ENCODE measurements at regions not wholly inside any gene's neighbourhood (a gene's known extent, or its start where the extent isn't known, plus 50 kb on each side); places are given as distances from the start of the nearest gene placed in this dataset.
"Not testable (repeated sequence)": the region's sequence is repeated elsewhere in the genome, so short reads cannot be mapped to it uniquely, and the experiment has no call there.

DNA sequence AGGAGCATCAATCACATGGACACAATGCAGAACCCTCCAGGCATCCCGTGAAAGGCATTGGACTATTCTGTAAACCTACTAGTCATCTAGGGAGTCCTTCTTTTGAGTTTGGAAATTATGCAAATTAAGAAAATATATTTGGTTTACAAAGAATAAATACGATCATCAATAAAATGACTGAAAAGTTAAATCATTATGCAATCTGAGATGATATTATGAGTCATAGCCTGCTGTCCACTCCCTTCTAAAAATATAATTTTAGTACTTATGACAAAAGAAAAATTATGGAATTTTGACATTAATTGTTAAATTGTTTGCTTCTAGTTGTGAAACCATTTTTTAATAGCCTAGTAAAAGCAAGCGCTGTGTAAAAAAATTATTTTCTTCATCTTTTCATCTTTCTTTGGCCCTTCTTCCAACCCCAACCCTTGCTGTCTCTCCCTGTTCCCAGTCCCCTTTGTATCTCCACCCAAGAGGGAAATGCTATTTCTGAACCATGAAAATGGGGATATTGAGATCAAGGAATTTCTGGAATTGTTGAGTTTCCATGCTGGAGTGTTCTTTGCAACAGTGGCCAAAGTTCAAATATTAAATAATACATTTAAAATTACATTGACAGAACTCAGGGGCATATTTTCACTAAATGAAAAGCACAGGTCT lies 599.8 kb downstream of the COL12A1 start:
- H3K27me3 Mint-ChIP-seq, result no peaks in the 10 kb centered on the region
- ATAC-seq, result no peak
- H3K4me1 Mint-ChIP-seq, result no peaks in the 10 kb centered on the region
- no peak for DNase-seq
- ChIA-PET CTCF (no interaction called here), POLR2A (no interaction called here)
- intact Hi-C loops (cut with DNase I, micrococcal nuclease), result no loop called here
- H3K4me3 Mint-ChIP-seq, result no peak overlapping the region
- no peaks in the 10 kb centered on the region for H3K36me3 Mint-ChIP-seq (ENCODE audit: low read depth)
- no peak overlapping the region for H3K27ac Mint-ChIP-seq
- no peaks in the 10 kb centered on the region for H3K9me3 Mint-ChIP-seq (ENCODE audit: low read depth)

- Mint-ChIP-seq H3K4me1 (no peaks in the 10 kb centered on the region), H3K9me3 (ENCODE audit: low read depth) (no peaks in the 10 kb centered on the region), H3K27ac (no peak overlapping the region), H3K4me3 (no peak overlapping the region), H3K36me3 (ENCODE audit: low read depth) (no peaks in the 10 kb centered on the region), H3K27me3 (no peaks in the 10 kb centered on the region)
- ChIA-PET POLR2A (no interaction called here), CTCF (no interaction called here)
- ATAC-seq, result no peak
- no peak for DNase-seq
- intact Hi-C loops (cut with DNase I, micrococcal nuclease), result no loop called here
Measured at GRCh38 chr6:74604279-74604678, 601.6 kb downstream of the COL12A1 start.

DNA sequence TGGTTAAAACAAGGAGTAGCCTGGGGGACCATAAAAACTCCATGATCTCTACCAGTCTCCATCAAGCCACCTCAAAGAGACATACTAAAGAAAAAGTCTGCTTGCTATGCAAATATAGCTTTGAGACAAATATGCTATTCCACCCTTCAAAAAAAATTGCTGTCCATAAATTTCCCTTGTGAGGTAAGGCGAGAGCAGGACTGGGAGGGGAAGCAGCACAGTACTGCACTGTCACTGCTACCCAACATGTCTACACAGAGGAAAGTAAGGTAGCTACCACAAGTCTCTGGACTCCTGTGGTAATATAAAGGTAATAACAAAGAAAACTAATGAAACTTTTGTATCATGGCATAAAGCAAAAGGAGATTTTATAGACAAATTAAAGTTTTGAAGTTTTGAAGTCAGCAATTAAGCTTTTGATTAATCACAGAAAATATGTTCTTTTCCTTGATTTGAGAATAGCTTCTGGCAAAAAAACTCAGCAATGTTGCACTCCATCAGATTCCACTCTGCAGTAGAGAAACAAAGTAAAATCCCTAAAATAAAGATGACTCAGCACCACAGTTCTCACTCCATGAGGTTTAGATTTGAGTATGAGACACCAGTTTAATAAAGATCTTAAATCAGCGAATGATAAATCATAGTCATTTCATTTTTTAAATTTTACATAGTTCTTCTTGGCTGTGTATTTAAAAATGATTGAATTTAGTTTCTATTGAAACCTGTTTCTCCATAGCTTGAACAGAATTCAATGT lies 602.4 kb downstream of the COL12A1 start:
- POLR2A ChIA-PET, result no interaction called here
- Mint-ChIP-seq H3K9me3 (ENCODE audit: low read depth) (no peaks in the 10 kb centered on the region), H3K4me3 (no peak overlapping the region), H3K4me1 (no peaks in the 10 kb centered on the region), H3K27ac (no peak overlapping the region), H3K36me3 (ENCODE audit: low read depth) (no peaks in the 10 kb centered on the region), H3K27me3 (no peaks in the 10 kb centered on the region)
- intact Hi-C loops (cut with DNase I, micrococcal nuclease), result no loop called here
- CTCF ChIA-PET, result interaction anchor here (1.0 kb wide), 1 partner anchor 12 kb away, joined by 3 read pairs; no protein-coding TSS in a partner anchor
- ATAC-seq (no peak), DNase-seq (no peak)

DNA sequence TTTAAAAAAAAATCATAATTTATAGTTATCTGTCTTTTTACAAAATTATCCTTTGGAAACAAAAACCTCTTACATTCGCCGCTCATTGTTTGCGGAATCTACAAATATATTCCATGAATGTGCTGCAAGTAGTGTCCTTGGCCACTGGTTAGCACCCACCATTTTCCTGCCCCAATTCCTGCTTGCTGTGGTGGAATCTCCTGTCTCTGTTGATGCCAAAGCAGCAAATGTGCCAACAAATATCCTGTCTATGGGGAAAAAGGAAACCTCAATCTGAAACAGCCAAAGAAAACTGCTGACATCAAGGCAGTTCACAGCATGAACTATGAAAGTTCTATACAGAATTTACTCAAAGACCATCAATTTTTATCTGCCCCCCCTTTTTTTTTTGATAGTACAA lies 603.6 kb downstream of the COL12A1 start:
- Mint-ChIP-seq H3K4me1 (no peaks in the 10 kb centered on the region), H3K27me3 (no peaks in the 10 kb centered on the region)

DNA sequence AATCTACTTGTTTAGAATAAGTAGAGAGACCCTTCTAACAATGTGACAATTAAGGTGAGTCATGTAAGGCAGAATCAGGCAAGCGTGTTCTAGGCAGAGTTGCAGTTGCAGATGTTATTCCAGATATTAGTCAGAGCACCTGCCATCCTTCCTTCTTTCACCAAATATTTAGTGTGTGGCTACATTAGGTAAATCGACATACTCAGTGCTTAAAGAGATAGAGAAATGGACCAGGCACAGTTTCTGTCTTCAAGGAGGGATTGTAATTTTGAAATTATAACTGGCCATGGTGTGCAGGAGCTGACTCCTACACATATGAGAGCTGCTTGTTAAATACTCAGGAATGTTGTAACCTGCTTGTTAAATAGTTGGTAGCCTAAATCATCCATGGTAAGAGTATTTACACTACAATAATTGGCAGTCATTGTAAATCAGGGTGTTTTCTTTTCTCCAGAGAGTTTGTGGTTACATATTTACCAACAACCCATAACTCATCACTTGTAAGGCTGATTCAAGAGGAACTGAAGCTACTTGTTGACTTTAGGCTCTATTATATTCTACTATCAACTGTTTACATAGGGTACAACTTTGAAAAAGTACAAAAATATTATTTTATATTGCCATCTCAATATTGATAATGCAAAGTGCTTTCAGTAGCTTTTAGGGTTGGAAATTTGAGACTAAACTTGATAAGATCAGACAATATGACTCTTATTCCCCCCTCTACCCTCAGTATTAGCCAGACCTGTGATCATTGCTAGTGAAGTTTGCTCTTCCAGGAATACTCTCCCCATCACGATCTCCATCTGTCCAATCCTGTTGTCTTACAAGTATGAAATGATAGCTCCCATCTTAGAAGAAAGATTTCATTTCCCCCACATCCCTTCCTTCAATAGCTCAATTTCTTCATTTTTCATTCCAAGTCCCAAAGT lies 607.1 kb downstream of the COL12A1 start:
- DNase-seq (no peak), ATAC-seq (no peak)
- Mint-ChIP-seq H3K4me1 (no peaks in the 10 kb centered on the region), H3K27me3 (no peaks in the 10 kb centered on the region), H3K27ac (no peak overlapping the region), H3K36me3 (ENCODE audit: low read depth) (no peaks in the 10 kb centered on the region), H3K9me3 (ENCODE audit: low read depth) (no peaks in the 10 kb centered on the region), H3K4me3 (no peak overlapping the region)
- ChIA-PET POLR2A (no interaction called here), CTCF (interaction anchor here (1.2 kb wide), 1 partner anchor 22 kb away, joined by 3 read pairs; no protein-coding TSS in a partner anchor)
- intact Hi-C loops (cut with DNase I, micrococcal nuclease), result no loop called here

More for the DNA sequence above, 603.6 kb downstream of the COL12A1 start:
- CTCF ChIA-PET, result no interaction called here
- Mint-ChIP-seq H3K9me3 (ENCODE audit: low read depth) (no peaks in the 10 kb centered on the region), H3K36me3 (ENCODE audit: low read depth) (no peaks in the 10 kb centered on the region), H3K27ac (no peak overlapping the region), H3K4me3 (no peak overlapping the region)
- ATAC-seq (no peak), DNase-seq (no peak)
- POLR2A ChIA-PET, result no interaction called here
- intact Hi-C loops (cut with DNase I, micrococcal nuclease), result no loop called here

DNA sequence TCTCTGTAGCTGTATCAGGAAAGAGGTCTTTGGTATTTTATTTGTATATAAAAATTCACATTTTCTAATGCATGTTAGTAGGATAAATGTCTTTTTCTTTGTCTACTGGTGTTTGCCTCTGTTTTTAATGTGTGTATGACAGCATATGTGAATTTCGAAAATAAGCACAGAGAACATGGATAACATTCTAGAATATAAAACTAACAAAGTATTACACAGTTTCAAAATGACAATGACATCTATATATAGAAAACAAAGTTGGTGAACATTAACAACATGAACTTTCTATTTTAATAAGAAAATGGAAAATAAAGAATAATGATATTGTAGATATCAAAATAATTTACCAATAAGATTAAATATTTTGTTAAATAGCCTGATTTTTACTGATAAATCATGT lies 608.0 kb downstream of the COL12A1 start:
- DNase-seq, result no peak
- ChIA-PET POLR2A (no interaction called here), CTCF (no interaction called here)
- Mint-ChIP-seq H3K4me3 (no peak overlapping the region), H3K27ac (no peak overlapping the region), H3K4me1 (no peaks in the 10 kb centered on the region), H3K9me3 (ENCODE audit: low read depth) (peaks cover 3% of the 10 kb centered on the region), H3K36me3 (ENCODE audit: low read depth) (no peaks in the 10 kb centered on the region), H3K27me3 (no peaks in the 10 kb centered on the region)
- intact Hi-C loops (cut with DNase I, micrococcal nuclease), result no loop called here
- ATAC-seq, result no peak

- peaks cover 3% of the 10 kb centered on the region for H3K9me3 Mint-ChIP-seq (ENCODE audit: low read depth)
- ChIA-PET CTCF (no interaction called here), POLR2A (no interaction called here)
- DNase-seq (no peak), ATAC-seq (no peak)
- intact Hi-C loops (cut with DNase I, micrococcal nuclease), result no loop called here
- H3K4me1 Mint-ChIP-seq, result no peaks in the 10 kb centered on the region
- no peak overlapping the region for H3K27ac Mint-ChIP-seq
- H3K36me3 Mint-ChIP-seq (ENCODE audit: low read depth), result no peaks in the 10 kb centered on the region
- no peaks in the 10 kb centered on the region for H3K27me3 Mint-ChIP-seq
- H3K4me3 Mint-ChIP-seq, result no peak overlapping the region
Measured at GRCh38 chr6:74597266-74597665, 608.6 kb downstream of the COL12A1 start.

- Mint-ChIP-seq H3K27ac (no peak overlapping the region), H3K36me3 (ENCODE audit: low read depth) (no peaks in the 10 kb centered on the region), H3K4me1 (no peaks in the 10 kb centered on the region), H3K4me3 (no peak overlapping the region), H3K27me3 (no peaks in the 10 kb centered on the region), H3K9me3 (ENCODE audit: low read depth) (peaks cover 3% of the 10 kb centered on the region)
- DNase-seq, result no peak
- ATAC-seq, result no peak
- POLR2A ChIA-PET, result no interaction called here
- CTCF ChIA-PET, result no interaction called here
- intact Hi-C loops (cut with DNase I, micrococcal nuclease), result no loop called here
Measured at GRCh38 chr6:74596588-74596987, 609.3 kb downstream of the COL12A1 start.

GRCh38 chr6:74594350-74594749 lies 611.5 kb downstream of the COL12A1 start:
- H3K36me3 Mint-ChIP-seq (ENCODE audit: low read depth); ATAC-seq; DNase-seq; H3K4me3 Mint-ChIP-seq; H3K9me3 Mint-ChIP-seq (ENCODE audit: low read depth); CTCF ChIA-PET; intact Hi-C loops (cut with DNase I, micrococcal nuclease); H3K4me1 Mint-ChIP-seq; H3K27ac Mint-ChIP-seq; H3K27me3 Mint-ChIP-seq; POLR2A ChIA-PET: not testable (repeated sequence)

DNA sequence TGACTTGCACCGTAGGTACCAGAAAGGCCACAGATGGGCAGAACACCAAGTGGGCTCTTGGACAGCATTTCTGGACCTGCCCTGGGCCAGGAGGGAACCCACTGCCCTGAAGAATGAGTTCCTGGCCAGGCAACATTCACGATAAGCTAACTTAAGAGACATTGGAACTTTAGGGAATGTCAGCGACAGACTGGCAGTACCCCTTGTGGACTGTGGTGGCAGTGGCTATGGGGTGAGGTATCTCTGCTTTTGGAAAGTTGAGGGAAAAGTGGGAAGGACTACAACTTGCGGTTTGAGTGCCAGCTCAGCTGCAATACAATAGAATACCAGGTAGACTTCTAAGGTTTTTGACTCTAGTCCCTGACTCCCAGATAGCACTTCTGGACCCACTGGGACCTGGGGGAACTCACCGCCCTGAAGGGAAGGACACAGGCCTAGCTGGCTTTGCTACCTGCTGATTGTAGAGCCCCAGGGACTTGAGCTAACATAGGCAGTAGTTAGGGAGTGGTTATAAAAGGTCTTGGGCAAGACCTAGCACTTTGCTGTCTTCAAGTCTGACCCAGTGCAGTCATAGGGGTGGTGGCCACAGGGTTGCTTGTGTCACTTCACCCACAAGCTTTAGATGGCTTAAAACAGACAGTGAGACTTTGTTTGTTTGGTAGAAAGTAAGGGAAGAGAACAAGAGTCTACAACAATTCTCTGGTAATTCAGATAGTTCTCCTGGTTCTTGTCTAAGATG lies 617.6 kb downstream of the COL12A1 start:
- Mint-ChIP-seq H3K4me1 (no peaks in the 10 kb centered on the region), H3K27me3 (no peaks in the 10 kb centered on the region), H3K4me3 (no peak overlapping the region), H3K36me3 (ENCODE audit: low read depth) (no peaks in the 10 kb centered on the region), H3K27ac (no peak overlapping the region), H3K9me3 (ENCODE audit: low read depth) (peaks cover 3% of the 10 kb centered on the region)
- ATAC-seq (no peak), DNase-seq (no peak)
- ChIA-PET POLR2A (no interaction called here), CTCF (no interaction called here)
- intact Hi-C loops (cut with DNase I, micrococcal nuclease), result no loop called here

- H3K27ac Mint-ChIP-seq, result no peak overlapping the region
- no peak for ATAC-seq
- no peak for DNase-seq
- no peaks in the 10 kb centered on the region for H3K36me3 Mint-ChIP-seq (ENCODE audit: low read depth)
- ChIA-PET POLR2A (interaction anchor here (1.2 kb wide), 1 partner anchor 11 kb away, joined by 4 read pairs; no protein-coding TSS in a partner anchor), CTCF (no interaction called here)
- H3K4me3 Mint-ChIP-seq, result no peak overlapping the region
- H3K9me3 Mint-ChIP-seq (ENCODE audit: low read depth), result no peaks in the 10 kb centered on the region
- intact Hi-C loops (cut with DNase I, micrococcal nuclease), result no loop called here
- H3K27me3 Mint-ChIP-seq, result no peaks in the 10 kb centered on the region
- no peaks in the 10 kb centered on the region for H3K4me1 Mint-ChIP-seq
Measured at GRCh38 chr6:74587386-74587785, 618.5 kb downstream of the COL12A1 start.

Measured in activated CD4-positive, alpha-beta T cell treated with anti-CD3 and anti-CD28 coated beads for 36 hours (primary cell).